Gastroesophageal sphincter (tissue), 4 donors: ENCODE measurements at regions not wholly inside any gene's neighbourhood (a gene's known extent, or its start where the extent isn't known, plus 50 kb on each side); places are given as distances from the start of the nearest gene placed in this dataset.

Source experiments
- ATAC-seq: fragments of 150-250 bp; one replicate; pipeline ENCODE4 v1.9.1; 2016; ENCODE audit warnings: mild to moderate bottlenecking, moderate library complexity
- H3K27ac ChIP-seq, 4 donors: fragments of 200-600 bp; sonication (generic) in 3 of 4; 1 replicate in 3 of 4; 2 replicates in 1 of 4; pipeline ENCODE4 v1.5.1; 2016 to 2019
- H3K27me3 ChIP-seq: fragments of 200-600 bp; sonication (generic); one replicate; pipeline ENCODE4 v1.5.1; 2019
- H3K36me3 ChIP-seq, 2 donors: fragments of 200-600 bp; sonication (generic); one replicate each; pipeline ENCODE4 v1.5.1; 2019; ENCODE audit warnings: control low read depth in 1 of 2
- H3K4me1 ChIP-seq, 3 donors: fragments of 200-600 bp; sonication (generic); 1 replicate in 2 of 3; 2 replicates in 1 of 3; pipeline ENCODE4 v1.5.1; 2016 to 2019; ENCODE audit warnings: control low read depth in 2 of 3
- H3K4me3 ChIP-seq, 2 donors: fragments of 200-600 bp; sonication (generic); one replicate each; pipeline ENCODE4 v1.5.1; 2019; ENCODE audit warnings: mild to moderate bottlenecking in 1 of 2, moderate library complexity in 1 of 2
- H3K9me3 ChIP-seq, 3 donors: fragments of 200-600 bp; sonication (generic); one replicate each; pipeline ENCODE4 v1.5.1; 2017 to 2019; ENCODE audit warnings: control low read depth in 2 of 3
- EP300 ChIP-seq: sonication (generic); formaldehyde crosslinking; IDR thresholded peaks from one replicate; pipeline ENCODE4 v1.6.1; 2017; ENCODE audit warnings: antibody characterized with exemption, mild to moderate bottlenecking
- POLR2A ChIP-seq, 2 donors: fragments of 450-650 bp; IDR thresholded peaks; one replicate each; pipeline ENCODE4 v1.6.1; 2017; ENCODE audit warnings: antibody characterized with exemption in 2 of 2, mild to moderate bottlenecking in 2 of 2, moderate library complexity in 1 of 2
- POLR2AphosphoS5 ChIP-seq: sonication (generic); formaldehyde crosslinking; IDR thresholded peaks from one replicate; pipeline ENCODE4 v1.6.1; 2017; ENCODE audit warnings: antibody characterized with exemption
- WGBS, 2 donors: methylation state at CpG; one replicate each; pipeline ENCODE4 v1.1.5; 2018; ENCODE audit warnings: low coverage in 1 of 2; 5-methylcytosine and 5-hydroxymethylcytosine counted together
- TF ChIP-seq, protein P1 (sequence below), 4 experiments: fragments of 200-600 bp in 2 of 4; fragments of 450-650 bp in 2 of 4; sonication (generic) in 1 of 4; IDR thresholded peaks; one replicate each; pipeline ENCODE4 v1.5.1; 2017 to 2019; ENCODE audit warnings: antibody characterized with exemption in 4 of 4, mild to moderate bottlenecking in 2 of 4, moderate library complexity in 2 of 4

DNA sequence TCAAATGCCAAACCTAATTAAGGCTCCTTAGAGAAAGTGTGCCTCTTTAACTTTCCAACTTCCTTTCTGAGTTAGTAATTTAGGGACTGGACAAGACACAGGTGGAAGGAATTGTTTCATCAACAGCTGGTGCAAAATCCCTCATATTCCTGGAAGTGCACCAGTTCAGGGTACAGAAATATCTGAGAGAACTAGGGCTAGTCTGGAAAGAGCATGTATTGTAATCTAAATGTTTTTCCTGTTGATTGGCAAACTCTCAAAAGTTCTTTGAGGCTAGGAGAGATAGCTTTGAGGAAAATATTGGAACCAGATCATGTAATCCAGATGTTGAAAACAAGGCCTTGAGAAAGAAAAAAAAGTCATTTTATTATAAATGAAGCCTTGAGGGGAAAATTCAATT is 98.1 kb upstream of the C1GALT1C1 start:
- TF ChIP-seq POLR2AphosphoS5 (no peak), EP300 (no peak), POLR2A (IDR thresholded peaks at IDR 0.05) (no peak)
- TF ChIP-seq, protein P1, sequence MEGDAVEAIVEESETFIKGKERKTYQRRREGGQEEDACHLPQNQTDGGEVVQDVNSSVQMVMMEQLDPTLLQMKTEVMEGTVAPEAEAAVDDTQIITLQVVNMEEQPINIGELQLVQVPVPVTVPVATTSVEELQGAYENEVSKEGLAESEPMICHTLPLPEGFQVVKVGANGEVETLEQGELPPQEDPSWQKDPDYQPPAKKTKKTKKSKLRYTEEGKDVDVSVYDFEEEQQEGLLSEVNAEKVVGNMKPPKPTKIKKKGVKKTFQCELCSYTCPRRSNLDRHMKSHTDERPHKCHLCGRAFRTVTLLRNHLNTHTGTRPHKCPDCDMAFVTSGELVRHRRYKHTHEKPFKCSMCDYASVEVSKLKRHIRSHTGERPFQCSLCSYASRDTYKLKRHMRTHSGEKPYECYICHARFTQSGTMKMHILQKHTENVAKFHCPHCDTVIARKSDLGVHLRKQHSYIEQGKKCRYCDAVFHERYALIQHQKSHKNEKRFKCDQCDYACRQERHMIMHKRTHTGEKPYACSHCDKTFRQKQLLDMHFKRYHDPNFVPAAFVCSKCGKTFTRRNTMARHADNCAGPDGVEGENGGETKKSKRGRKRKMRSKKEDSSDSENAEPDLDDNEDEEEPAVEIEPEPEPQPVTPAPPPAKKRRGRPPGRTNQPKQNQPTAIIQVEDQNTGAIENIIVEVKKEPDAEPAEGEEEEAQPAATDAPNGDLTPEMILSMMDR (IDR thresholded peaks at IDR 0.05) = no peak
- H3K9me3 ChIP-seq = no peaks in the 10 kb centered on the region
- no peaks in the 10 kb centered on the region for H3K4me1 ChIP-seq
- H3K27me3 ChIP-seq = no peaks in the 10 kb centered on the region
- H3K36me3 ChIP-seq = no peaks in the 10 kb centered on the region
- no peak overlapping the region for H3K4me3 ChIP-seq
- ATAC-seq = no peak
- no peak overlapping the region for H3K27ac ChIP-seq

GRCh38 chrX:120727452-120727851 is 97.6 kb upstream of the C1GALT1C1 start:
- Histone ChIP-seq H3K27me3 (no peaks in the 10 kb centered on the region), H3K9me3 (no peaks in the 10 kb centered on the region), H3K36me3 (no peaks in the 10 kb centered on the region), H3K27ac (no peak overlapping the region), H3K4me1 (no peaks in the 10 kb centered on the region), H3K4me3 (no peak overlapping the region)
- WGBS, 2 donors = 56% methylated on average over 2 of the region's 2 CpGs; no CpG with 5 or more reads in 1 of the 2 donors
- TF ChIP-seq POLR2AphosphoS5 = no peak
- TF ChIP-seq, protein P1 (IDR thresholded peaks at IDR 0.05) = no peak
- TF ChIP-seq POLR2A (IDR thresholded peaks at IDR 0.05) = no peak
- TF ChIP-seq EP300 = no peak
- no peak for ATAC-seq

- H3K4me1 ChIP-seq = no peaks in the 10 kb centered on the region
- no peaks in the 10 kb centered on the region for H3K36me3 ChIP-seq
- H3K27ac ChIP-seq = no peak overlapping the region
- 56 to 83% methylated on average over 1 to 2 of the region's 2 CpGs for WGBS, 2 donors
- ATAC-seq = no peak
- no peak overlapping the region for H3K4me3 ChIP-seq
- TF ChIP-seq POLR2AphosphoS5 = no peak
- TF ChIP-seq, protein P1 (IDR thresholded peaks at IDR 0.05) = no peak
- no peak for TF ChIP-seq EP300
- no peak for TF ChIP-seq POLR2A (IDR thresholded peaks at IDR 0.05)
- H3K9me3 ChIP-seq = no peaks in the 10 kb centered on the region
- no peaks in the 10 kb centered on the region for H3K27me3 ChIP-seq
Observed at GRCh38 chrX:120726294-120726693, 96.4 kb upstream of the C1GALT1C1 start.

GRCh38 chrX:120725874-120726273 is 96.0 kb upstream of the C1GALT1C1 start:
- Histone ChIP-seq H3K27ac (no peak overlapping the region), H3K36me3 (no peaks in the 10 kb centered on the region), H3K9me3 (no peaks in the 10 kb centered on the region), H3K4me1 (no peaks in the 10 kb centered on the region), H3K27me3 (no peaks in the 10 kb centered on the region), H3K4me3 (no peak overlapping the region)
- ATAC-seq = no peak
- TF ChIP-seq POLR2A (IDR thresholded peaks at IDR 0.05) = no peak
- no peak for TF ChIP-seq EP300
- TF ChIP-seq, protein P1 (IDR thresholded peaks at IDR 0.05) = no peak
- TF ChIP-seq POLR2AphosphoS5 = no peak
- 0 to 60% methylated on average over 1 of the region's 1 CpG for WGBS, 2 donors

- H3K27me3 ChIP-seq = no peaks in the 10 kb centered on the region
- H3K4me1 ChIP-seq = no peaks in the 10 kb centered on the region
- H3K4me3 ChIP-seq = no peak overlapping the region
- no peaks in the 10 kb centered on the region for H3K36me3 ChIP-seq
- H3K27ac ChIP-seq = no peak overlapping the region
- no peak for ATAC-seq
- 92% methylated on average over 1 of the region's 2 CpGs; no CpG with 5 or more reads in 1 of the 2 donors for WGBS, 2 donors
- no peaks in the 10 kb centered on the region for H3K9me3 ChIP-seq
- TF ChIP-seq, protein P1 (IDR thresholded peaks at IDR 0.05) = no peak
- no peak for TF ChIP-seq POLR2AphosphoS5
- TF ChIP-seq EP300 = no peak
- no peak for TF ChIP-seq POLR2A (IDR thresholded peaks at IDR 0.05)
Observed at GRCh38 chrX:120719622-120720021, 89.8 kb upstream of the C1GALT1C1 start.
